ENCODE measurements at regions not wholly inside any gene's neighbourhood (a gene's known extent, or its start where the extent isn't known, plus 50 kb on each side); places are given as distances from the start of the nearest gene placed in this dataset.

DNA sequence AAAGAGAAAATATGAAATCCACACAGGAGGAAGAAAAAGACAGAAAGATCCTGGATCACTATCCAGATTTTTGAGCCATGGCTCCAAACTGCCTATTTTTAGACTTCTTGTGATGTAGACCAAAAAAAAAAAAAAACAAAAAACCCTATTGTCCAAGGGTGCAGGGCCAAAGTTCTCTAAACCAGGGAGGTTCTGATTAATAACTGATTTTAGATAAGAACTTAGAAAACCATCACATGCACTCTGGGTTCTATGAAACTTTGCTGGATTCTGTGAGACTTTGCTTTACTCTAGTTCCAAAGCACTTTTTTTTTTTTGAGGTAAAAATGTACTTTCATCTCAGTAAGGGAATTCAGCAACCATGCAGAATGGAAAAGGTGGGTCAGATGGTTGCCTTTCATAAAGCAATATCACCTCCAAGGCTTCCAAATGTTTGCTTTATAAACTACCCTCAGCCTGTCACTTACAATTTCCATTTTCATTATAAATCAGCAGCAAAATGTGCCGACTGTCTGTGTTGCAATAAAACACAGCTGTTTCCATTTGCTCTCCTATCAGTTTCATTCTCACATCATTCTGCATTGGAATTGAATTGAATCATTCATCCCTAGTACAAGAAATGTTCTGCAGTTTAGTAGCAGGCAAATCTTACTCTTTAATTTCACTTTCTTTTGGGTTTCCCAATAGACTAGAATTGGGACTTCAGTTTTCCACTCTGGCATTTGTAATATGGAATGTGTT is 1584.3 kb upstream of the RAG2 start:
- H3K36me3 ChIP-seq (ENCODE audit: insufficient read depth, low read length) = no peaks in the 10 kb centered on the region
- H3K27ac ChIP-seq (ENCODE audit: low read depth, low read length, poor library complexity, severe bottlenecking) = no peak overlapping the region
- BruUV-seq (replicated peaks) = no TSS peak
- no peak for DNase-seq (ENCODE audit: low spot score)
- no peaks in the 10 kb centered on the region for H3K79me2 ChIP-seq (ENCODE audit: insufficient read depth, low read depth, low read length)
- no peaks in the 10 kb centered on the region for H3K9me3 ChIP-seq (ENCODE audit: low read length)
- no peaks in the 10 kb centered on the region for H3K4me1 ChIP-seq (ENCODE audit: insufficient read depth, low read length, poor library complexity, severe bottlenecking)
- H3K9me2 ChIP-seq (ENCODE audit: insufficient read depth, low read length) = no peaks in the 10 kb centered on the region
- intact Hi-C loops (cut with micrococcal nuclease; ENCODE audit: unreplicated experiment) = no loop called here
- H2AFZ ChIP-seq (ENCODE audit: low read length) = no peak overlapping the region
- ChIA-PET POLR2A (no interaction called here), CTCF (ENCODE audit: unreplicated experiment) (no interaction called here)
- H4K20me1 ChIP-seq (ENCODE audit: insufficient read depth, low read length) = no peaks in the 10 kb centered on the region
- no peak for TF ChIP-seq EZH2phosphoT487 (IDR thresholded peaks at IDR 0.05; ENCODE audit: borderline replicate concordance, low read depth, low read length)
- TF ChIP-seq, protein P1, sequence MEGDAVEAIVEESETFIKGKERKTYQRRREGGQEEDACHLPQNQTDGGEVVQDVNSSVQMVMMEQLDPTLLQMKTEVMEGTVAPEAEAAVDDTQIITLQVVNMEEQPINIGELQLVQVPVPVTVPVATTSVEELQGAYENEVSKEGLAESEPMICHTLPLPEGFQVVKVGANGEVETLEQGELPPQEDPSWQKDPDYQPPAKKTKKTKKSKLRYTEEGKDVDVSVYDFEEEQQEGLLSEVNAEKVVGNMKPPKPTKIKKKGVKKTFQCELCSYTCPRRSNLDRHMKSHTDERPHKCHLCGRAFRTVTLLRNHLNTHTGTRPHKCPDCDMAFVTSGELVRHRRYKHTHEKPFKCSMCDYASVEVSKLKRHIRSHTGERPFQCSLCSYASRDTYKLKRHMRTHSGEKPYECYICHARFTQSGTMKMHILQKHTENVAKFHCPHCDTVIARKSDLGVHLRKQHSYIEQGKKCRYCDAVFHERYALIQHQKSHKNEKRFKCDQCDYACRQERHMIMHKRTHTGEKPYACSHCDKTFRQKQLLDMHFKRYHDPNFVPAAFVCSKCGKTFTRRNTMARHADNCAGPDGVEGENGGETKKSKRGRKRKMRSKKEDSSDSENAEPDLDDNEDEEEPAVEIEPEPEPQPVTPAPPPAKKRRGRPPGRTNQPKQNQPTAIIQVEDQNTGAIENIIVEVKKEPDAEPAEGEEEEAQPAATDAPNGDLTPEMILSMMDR (conservative IDR thresholded peaks at IDR 0.05; ENCODE audit: low read length) = no peak
- H3K4me3 ChIP-seq (ENCODE audit: low read depth, low read length, poor library complexity, severe bottlenecking) = no peak overlapping the region
- no peak overlapping the region for H3K4me2 ChIP-seq (ENCODE audit: low read length)

DNA sequence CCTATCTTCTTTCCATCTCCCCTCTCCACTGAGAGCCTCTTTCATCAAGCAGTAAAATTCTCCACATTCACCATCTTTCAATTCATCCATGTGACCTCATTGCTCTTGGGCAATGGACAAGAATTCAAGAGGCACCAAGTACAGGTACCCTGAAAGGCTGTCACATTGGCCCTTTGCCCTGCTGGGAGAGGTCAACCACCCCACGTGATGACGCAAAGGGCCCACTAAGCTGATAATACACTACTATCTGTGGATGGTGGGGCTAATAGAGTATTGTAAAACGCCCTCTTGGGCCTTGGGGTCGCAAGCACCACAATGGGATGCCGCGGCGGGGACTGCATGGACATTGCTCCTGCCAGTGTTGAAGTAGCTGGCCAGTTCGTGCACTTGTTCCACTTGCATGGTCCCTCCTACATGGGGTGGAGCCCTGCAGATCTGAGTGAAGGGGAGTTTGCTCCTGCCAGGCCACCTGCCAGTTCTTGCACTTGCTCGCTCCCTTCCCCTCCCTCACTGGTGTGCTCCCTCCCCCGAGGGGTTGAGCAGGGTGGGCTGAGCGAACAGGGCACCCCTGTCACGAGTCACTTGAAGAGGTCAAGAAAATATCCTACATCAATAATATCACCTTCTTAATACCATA is 1578.8 kb upstream of the RAG2 start:
- CTCF ChIA-PET (ENCODE audit: unreplicated experiment) = no interaction called here
- intact Hi-C loops (cut with micrococcal nuclease; ENCODE audit: unreplicated experiment) = no loop called here
- no peak for TF ChIP-seq EZH2phosphoT487 (IDR thresholded peaks at IDR 0.05; ENCODE audit: borderline replicate concordance, low read depth, low read length)

DNA sequence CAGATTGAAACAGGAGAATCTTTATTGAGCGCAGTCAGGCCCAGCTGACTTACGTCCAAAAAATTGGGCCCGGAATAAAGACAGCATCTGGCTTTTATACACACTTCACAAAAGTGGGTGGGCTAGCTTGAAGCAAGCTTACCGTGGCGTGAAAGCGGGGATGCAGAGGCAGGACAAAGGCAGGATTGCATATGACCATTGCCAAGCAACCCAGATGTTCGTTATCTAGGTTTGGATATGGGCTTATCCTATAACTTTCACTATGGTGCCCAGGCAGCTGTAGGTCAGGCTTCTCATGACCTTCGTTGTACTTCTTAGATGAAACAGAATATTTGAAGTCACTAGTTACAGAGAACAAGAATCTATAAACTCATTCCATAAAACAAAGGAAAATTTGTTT is 1575.6 kb upstream of the RAG2 start:
- Histone ChIP-seq H3K4me2 (ENCODE audit: low read length) (no peak overlapping the region), H3K36me3 (ENCODE audit: insufficient read depth, low read length) (no peaks in the 10 kb centered on the region), H3K9me3 (ENCODE audit: low read length) (no peaks in the 10 kb centered on the region), H3K4me1 (ENCODE audit: insufficient read depth, low read length, poor library complexity, severe bottlenecking) (no peaks in the 10 kb centered on the region), H2AFZ (ENCODE audit: low read length) (no peak overlapping the region), H3K27ac (ENCODE audit: low read depth, low read length, poor library complexity, severe bottlenecking) (no peak overlapping the region), H3K79me2 (ENCODE audit: insufficient read depth, low read depth, low read length) (no peaks in the 10 kb centered on the region), H3K9me2 (ENCODE audit: insufficient read depth, low read length) (no peaks in the 10 kb centered on the region), H4K20me1 (ENCODE audit: insufficient read depth, low read length) (no peaks in the 10 kb centered on the region), H3K4me3 (ENCODE audit: low read depth, low read length, poor library complexity, severe bottlenecking) (no peak overlapping the region)
- no TSS peak for BruUV-seq (replicated peaks)
- CTCF ChIA-PET (ENCODE audit: unreplicated experiment) = no interaction called here
- POLR2A ChIA-PET = no interaction called here
- intact Hi-C loops (cut with micrococcal nuclease; ENCODE audit: unreplicated experiment) = no loop called here
- TF ChIP-seq, protein P1 (conservative IDR thresholded peaks at IDR 0.05; ENCODE audit: low read length) = no peak
- no peak for TF ChIP-seq EZH2phosphoT487 (IDR thresholded peaks at IDR 0.05; ENCODE audit: borderline replicate concordance, low read depth, low read length)
- DNase-seq (ENCODE audit: low spot score) = no peak

More for the DNA sequence above, 1578.8 kb upstream of the RAG2 start:
- H2AFZ ChIP-seq (ENCODE audit: low read length) = no peak overlapping the region
- no TSS peak for BruUV-seq (replicated peaks)
- no peak overlapping the region for H3K4me2 ChIP-seq (ENCODE audit: low read length)
- no peaks in the 10 kb centered on the region for H3K9me2 ChIP-seq (ENCODE audit: insufficient read depth, low read length)
- H3K27ac ChIP-seq (ENCODE audit: low read depth, low read length, poor library complexity, severe bottlenecking) = no peak overlapping the region
- no peaks in the 10 kb centered on the region for H3K36me3 ChIP-seq (ENCODE audit: insufficient read depth, low read length)
- no peaks in the 10 kb centered on the region for H3K4me1 ChIP-seq (ENCODE audit: insufficient read depth, low read length, poor library complexity, severe bottlenecking)
- POLR2A ChIA-PET = no interaction called here
- no peaks in the 10 kb centered on the region for H3K79me2 ChIP-seq (ENCODE audit: insufficient read depth, low read depth, low read length)
- no peaks in the 10 kb centered on the region for H4K20me1 ChIP-seq (ENCODE audit: insufficient read depth, low read length)
- H3K4me3 ChIP-seq (ENCODE audit: low read depth, low read length, poor library complexity, severe bottlenecking) = no peak overlapping the region
- DNase-seq (ENCODE audit: low spot score) = no peak
- no peaks in the 10 kb centered on the region for H3K9me3 ChIP-seq (ENCODE audit: low read length)

Data from OCI-LY7 (cell line).